Neuron (in vitro differentiated cells): ENCODE measurements at regions not wholly inside any gene's neighbourhood (a gene's known extent, or its start where the extent isn't known, plus 50 kb on each side); places are given as distances from the start of the nearest gene placed in this dataset.

Source experiments
- H2AFZ ChIP-seq: one replicate; pipeline ENCODE4 v1.6.1; 2013; ENCODE audit warnings: low read depth, mild to moderate bottlenecking, inconsistent platforms, low read length, moderate library complexity
- H3K27me3 ChIP-seq: one replicate; pipeline ENCODE4 v1.6.1; 2013; ENCODE audit warnings: low read length; ENCODE audit not compliant: insufficient read depth
- H3K36me3 ChIP-seq: one replicate; pipeline ENCODE4 v1.6.1; 2013; ENCODE audit warnings: low read length; ENCODE audit not compliant: insufficient read depth
- H3K4me1 ChIP-seq: one replicate; pipeline ENCODE4 v1.6.1; 2013; ENCODE audit warnings: low read length; ENCODE audit not compliant: insufficient read depth
- H3K4me3 ChIP-seq: 2 replicates; pipeline ENCODE4 v1.5.1; 2013; ENCODE audit warnings: mild to moderate bottlenecking, low read length, moderate library complexity
- H3K9me3 ChIP-seq: one replicate; pipeline ENCODE4 v1.6.1; 2013; ENCODE audit warnings: low read length

DNA sequence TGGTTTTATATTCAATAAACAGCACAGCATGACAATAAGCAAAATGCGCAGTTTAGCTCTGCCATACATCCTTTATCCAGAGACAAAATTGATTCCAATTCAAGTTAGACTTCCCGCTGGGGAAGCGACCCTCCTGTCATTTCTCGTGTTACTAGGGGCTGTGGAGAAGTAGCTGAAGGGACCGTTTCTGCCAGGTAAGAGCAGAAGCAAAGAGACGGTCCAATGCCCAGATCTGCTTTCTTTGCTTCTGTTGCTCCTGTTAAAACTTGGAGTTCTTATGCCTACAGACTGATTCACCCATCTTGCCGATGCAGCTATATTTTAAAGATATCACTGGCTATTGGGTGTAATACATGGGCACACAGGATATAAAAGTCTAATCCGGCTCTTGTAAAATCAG lies 156.8 kb upstream of the AVPR1A start:
- H3K9me3 ChIP-seq = no peaks in the 10 kb centered on the region
- H3K27me3 ChIP-seq = no peaks in the 10 kb centered on the region
- no peaks in the 10 kb centered on the region for H3K36me3 ChIP-seq
- no peak overlapping the region for H2AFZ ChIP-seq
- peaks cover 3% of the 10 kb centered on the region for H3K4me1 ChIP-seq
- H3K4me3 ChIP-seq = no peak overlapping the region

DNA sequence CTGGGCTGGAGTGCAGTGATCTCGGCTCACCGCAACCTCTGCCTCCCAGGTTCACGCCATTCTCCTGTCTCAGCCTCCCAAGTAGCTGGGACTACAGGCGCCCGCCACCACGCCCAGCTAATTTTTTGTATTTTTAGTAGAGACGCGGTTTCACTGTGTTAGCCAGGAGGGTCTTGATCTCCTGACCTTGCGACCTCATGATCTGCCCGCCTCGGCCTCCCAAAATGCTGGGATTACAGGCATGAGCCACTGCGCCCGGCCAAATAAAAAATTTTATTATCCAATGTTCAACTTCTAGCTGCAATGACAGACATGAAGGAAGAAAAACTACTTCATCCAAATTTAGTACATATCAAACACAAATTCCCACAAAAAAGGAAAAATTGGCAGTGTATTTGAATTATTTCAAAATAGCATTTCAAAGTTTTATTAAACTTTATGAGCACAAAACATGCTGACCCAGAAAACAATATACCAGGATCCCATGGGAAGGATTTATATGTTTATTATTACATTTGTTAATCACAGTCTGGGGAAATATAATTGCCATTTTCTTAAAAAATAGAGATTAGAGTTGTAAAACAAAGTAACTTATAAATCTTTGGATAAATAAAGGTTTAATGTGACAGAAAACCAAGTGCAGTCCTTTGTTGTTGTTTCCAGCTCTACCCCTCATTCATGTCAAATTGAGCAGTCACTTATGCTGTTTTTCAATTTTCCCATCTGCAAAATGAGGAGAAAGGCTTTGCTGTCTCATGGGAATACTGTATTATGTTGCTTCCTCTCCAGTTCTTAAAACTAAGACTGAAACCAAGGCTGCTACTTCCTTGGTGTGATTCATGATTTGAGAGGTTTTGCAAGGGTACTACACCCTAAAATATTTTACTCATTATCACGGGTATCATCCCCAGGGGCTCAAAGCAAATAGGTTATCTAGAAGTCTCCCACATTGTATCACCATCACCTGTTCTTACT lies 155.2 kb upstream of the AVPR1A start:
- Histone ChIP-seq H3K4me1 (peaks cover 3% of the 10 kb centered on the region), H2AFZ (no peak overlapping the region), H3K36me3 (no peaks in the 10 kb centered on the region), H3K4me3 (no peak overlapping the region), H3K9me3 (no peaks in the 10 kb centered on the region), H3K27me3 (no peaks in the 10 kb centered on the region)

DNA sequence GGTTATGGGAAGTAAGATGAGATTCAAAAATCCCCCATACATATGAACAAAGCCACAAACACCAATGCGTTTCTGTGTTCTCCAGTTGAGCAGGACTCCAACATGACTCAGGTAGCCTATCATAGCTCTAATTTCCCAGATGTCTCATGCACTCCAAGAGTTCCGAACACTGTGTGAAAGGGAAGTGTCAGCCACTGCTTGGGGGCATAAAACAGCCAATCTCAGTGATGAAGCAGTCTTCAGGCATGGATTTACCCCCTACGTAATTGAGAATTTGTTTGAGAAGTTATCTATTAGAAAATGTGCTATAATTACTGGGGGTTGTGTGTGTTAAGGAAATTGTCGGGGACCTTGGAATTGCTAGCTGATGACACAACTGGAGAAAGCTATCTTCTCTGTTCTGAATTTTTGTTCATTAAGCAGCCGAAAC lies 153.9 kb upstream of the AVPR1A start:
- H3K27me3 ChIP-seq = no peaks in the 10 kb centered on the region
- no peak overlapping the region for H2AFZ ChIP-seq
- H3K36me3 ChIP-seq = no peaks in the 10 kb centered on the region
- H3K9me3 ChIP-seq = no peaks in the 10 kb centered on the region
- H3K4me3 ChIP-seq = no peak overlapping the region
- H3K4me1 ChIP-seq = peaks cover 3% of the 10 kb centered on the region

DNA sequence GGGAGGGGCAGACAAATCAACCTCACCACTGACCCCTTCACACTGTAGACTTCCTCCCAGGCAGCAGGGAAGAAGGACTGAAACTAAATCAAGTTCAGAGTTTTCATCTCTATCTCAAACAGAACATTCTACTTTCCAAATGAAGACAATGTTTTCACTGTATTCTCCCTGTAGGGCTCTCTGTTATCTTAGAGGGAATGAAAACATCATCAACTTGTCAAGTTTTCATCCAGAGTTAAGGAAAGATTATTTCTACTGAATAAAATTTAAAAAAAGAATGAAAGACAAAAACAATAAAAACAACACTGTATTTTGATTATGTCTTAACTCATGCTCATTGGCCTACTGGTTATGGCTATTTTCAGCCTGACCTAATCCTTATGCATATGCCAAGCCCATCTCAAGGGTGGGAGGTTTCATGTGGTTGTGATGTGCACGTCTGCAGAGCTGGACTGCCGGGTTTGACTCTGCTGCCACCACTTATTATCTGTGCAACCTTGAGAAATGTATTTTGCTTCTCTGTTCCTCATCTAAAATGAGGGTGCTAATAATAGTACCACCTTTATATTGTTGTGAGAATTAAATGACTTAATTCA lies 152.0 kb upstream of the AVPR1A start:
- peaks cover 3% of the 10 kb centered on the region for H3K4me1 ChIP-seq
- H3K4me3 ChIP-seq = no peak overlapping the region
- H3K27me3 ChIP-seq = no peaks in the 10 kb centered on the region
- H3K36me3 ChIP-seq = no peaks in the 10 kb centered on the region
- H3K9me3 ChIP-seq = no peaks in the 10 kb centered on the region
- H2AFZ ChIP-seq = no peak overlapping the region

DNA sequence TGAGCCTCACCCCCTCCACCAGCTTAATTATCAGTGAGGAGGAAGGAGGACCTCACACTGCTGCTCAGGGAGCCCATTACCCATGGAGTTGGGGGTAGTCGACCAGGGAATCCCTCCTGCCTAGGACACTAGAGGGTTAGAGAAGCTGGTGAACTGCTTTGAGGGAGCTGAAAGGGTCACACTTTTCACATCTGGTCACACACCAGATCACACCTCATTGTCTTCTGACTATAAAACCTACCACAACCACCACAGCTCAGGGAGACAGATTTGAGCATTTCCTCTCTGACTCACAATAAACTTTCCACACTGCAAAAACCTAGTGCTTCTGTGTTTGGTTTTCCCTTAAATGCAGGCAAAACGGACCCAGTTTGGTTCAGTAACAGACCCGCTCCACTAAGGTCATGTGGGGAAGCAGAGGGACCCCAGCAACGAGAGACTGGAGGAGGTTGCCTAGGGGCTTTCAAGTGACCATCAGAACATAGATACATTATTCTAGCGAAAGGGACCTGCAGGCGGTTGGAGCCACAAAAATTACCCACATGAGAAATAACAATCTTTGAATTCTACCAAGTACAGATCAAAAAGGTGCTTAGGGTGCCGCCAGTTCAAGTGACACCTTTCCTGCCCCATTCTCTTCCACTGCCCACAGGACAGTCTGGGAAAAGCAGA lies 151.4 kb upstream of the AVPR1A start:
- no peaks in the 10 kb centered on the region for H3K36me3 ChIP-seq
- no peaks in the 10 kb centered on the region for H3K9me3 ChIP-seq
- H2AFZ ChIP-seq = no peak overlapping the region
- no peaks in the 10 kb centered on the region for H3K4me1 ChIP-seq
- no peak overlapping the region for H3K4me3 ChIP-seq
- H3K27me3 ChIP-seq = no peaks in the 10 kb centered on the region

DNA sequence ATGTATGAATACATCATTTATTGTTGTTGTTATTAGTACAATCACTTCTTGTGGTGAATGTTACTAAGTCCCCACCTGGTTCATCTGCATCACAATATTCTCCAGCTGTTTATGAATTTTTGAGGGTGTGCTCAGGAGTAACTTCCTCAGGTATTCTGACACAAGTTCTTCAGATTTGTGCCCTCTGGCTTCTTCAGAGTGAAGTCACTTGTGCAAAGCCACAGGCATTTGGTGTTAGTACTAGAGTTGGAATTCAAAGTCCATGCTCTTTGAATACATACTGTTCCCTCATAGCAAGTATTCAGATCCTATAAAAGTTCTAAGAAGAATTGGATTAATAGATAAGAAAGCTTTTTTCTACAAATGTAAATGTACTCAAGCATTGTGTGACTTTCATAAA lies 150.3 kb upstream of the AVPR1A start:
- no peak overlapping the region for H3K4me3 ChIP-seq
- no peaks in the 10 kb centered on the region for H3K4me1 ChIP-seq

DNA sequence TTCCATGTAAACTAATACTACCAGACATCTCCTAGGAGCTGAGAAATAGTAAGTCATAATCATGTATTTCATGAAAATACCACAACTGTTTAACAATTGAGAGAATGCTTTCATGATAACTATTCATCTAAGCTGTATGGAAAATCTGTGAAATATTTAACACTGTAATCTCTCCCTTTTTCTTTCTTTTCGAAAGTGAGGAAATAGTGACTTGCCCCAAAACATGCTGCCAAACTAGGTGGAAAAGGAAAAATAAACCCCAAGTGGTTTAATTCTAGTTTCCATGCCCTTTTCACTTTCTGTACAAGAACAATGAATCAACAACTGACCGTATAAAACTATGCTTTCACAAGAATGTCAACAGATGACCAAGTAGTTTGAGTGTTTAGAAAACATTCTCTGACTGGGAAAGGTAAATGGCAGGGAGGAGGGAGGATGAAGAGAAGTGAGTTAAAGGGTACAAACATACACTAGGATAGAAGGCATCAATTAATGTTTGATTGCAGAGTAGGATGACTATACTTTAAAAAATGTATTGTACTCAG lies 147.5 kb upstream of the AVPR1A start:
- H3K27me3 ChIP-seq = no peaks in the 10 kb centered on the region
- peaks cover 3% of the 10 kb centered on the region for H3K4me1 ChIP-seq
- no peaks in the 10 kb centered on the region for H3K36me3 ChIP-seq
- H3K9me3 ChIP-seq = no peaks in the 10 kb centered on the region
- H2AFZ ChIP-seq = no peak overlapping the region
- no peak overlapping the region for H3K4me3 ChIP-seq

More for the DNA sequence above, 150.3 kb upstream of the AVPR1A start:
- Histone ChIP-seq H3K9me3 (no peaks in the 10 kb centered on the region), H3K36me3 (no peaks in the 10 kb centered on the region), H2AFZ (no peak overlapping the region), H3K27me3 (no peaks in the 10 kb centered on the region)

DNA sequence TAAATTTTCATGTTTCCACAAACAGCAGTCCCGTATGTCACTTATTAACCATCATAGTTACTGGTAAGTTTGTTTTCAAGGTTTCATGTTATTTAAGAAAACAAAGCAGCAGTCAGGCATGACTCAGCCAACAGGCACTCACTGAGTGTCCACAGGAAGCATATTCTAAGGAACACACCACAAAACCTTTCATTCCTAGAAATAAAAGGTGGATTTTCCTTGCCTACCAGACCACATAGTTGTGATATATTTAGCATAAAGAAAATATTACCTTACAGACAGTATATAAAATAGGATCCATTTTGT lies 143.3 kb upstream of the AVPR1A start:
- H3K4me3 ChIP-seq = no peak overlapping the region
- H3K36me3 ChIP-seq = no peaks in the 10 kb centered on the region
- H3K27me3 ChIP-seq = no peaks in the 10 kb centered on the region
- H3K4me1 ChIP-seq = peaks cover 12% of the 10 kb centered on the region
- H2AFZ ChIP-seq = no peak overlapping the region
- H3K9me3 ChIP-seq = no peaks in the 10 kb centered on the region

DNA sequence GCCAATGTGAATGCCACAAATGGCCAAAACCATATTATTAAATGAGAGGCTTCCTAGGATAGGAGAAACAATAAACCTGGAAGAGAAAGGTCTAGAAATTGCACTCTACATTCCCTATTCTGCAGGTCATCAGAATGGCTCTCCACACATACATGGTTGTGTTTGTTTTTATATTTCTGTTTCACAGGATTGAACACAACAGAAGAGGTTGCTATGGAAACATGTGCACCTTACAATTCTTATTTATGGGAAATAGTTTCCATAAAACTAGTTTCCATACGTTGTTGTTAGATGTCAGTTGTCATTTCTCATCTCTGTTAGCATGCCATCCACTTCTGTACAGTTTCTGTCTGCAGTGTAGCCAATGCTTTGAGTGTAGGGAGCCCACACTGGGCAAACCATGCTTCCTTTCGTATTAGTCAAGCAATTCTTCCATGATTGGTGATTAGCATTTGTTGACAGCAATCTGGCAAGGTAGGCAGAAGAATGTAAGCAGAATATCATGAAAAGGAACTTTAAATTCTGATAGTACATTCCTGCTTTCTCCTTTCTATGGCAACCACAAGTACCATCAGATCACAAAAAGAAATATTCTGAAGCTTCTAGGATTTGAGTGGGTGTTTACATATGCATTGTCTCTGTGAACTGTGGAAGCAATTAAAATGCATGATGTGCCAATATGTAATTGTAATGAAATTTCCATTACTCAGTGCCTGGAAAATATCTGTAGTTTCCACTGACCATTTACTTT lies 141.6 kb upstream of the AVPR1A start:
- Histone ChIP-seq H3K9me3 (no peaks in the 10 kb centered on the region), H3K36me3 (no peaks in the 10 kb centered on the region), H3K27me3 (no peaks in the 10 kb centered on the region), H3K4me3 (no peak overlapping the region), H3K4me1 (peaks cover 12% of the 10 kb centered on the region), H2AFZ (no peak overlapping the region)

DNA sequence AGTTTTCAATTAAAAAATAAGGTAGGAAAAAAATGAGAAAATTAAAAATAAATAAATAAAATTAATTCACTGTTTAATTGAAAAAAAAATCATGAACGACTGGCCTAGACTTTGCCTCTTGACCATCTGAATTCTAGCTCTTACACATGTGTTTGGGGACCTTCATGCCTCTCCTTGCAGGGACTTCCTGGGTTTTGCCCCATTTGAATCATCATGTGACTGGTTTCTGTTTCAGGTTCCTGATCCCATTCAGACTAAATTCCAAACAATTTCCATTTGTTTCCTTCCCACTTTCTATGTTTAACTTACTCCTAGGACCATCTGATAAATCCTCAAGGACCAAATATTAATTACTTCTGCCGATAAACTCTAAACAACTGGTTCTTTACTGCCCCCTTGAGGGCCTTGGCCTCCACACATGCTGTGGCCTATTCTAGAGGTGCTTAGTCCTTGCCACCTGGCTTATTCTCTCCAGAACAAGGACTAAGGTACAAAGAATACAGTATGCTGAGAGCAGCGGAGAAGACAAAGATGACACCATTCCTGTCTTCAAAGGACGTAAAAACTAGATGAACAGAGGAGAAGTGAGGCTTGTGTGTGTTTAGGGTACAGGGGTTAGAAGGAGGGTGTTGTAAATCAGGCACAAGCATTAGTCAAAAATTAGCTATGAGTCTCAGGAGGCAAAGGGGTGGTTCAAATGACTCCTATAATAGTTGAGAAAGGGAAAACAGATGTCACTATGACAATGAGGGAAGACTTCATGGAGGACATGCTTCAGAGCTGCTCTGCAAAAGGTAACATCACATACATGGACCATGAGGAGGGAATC lies 125.8 kb upstream of the AVPR1A start:
- Histone ChIP-seq H2AFZ (no peak overlapping the region), H3K36me3 (no peaks in the 10 kb centered on the region), H3K4me1 (no peaks in the 10 kb centered on the region), H3K4me3 (no peak overlapping the region), H3K27me3 (no peaks in the 10 kb centered on the region), H3K9me3 (no peaks in the 10 kb centered on the region)

DNA sequence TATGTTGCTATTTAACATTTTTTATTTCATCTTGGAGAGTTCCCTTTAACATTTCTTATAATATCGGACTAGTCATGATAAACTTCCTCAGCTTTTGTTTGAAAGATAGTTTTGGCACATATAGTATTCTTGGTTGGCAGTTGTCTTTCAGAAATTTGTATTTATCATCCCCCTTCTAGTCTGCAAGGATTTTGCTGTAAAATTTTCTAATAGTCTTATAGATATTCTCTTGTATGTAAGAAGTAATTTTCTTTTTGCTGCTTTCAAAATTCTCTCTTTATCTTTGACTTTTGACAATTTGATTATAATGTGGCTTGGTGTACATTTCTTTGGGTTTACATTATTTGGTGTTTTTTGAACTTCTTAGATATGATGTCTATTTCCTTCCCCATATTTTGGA lies 116.0 kb upstream of the AVPR1A start:
- Histone ChIP-seq H3K27me3 (no peaks in the 10 kb centered on the region), H3K4me1 (no peaks in the 10 kb centered on the region), H3K36me3 (no peaks in the 10 kb centered on the region), H3K9me3 (no peaks in the 10 kb centered on the region), H3K4me3 (no peak overlapping the region), H2AFZ (no peak overlapping the region)

DNA sequence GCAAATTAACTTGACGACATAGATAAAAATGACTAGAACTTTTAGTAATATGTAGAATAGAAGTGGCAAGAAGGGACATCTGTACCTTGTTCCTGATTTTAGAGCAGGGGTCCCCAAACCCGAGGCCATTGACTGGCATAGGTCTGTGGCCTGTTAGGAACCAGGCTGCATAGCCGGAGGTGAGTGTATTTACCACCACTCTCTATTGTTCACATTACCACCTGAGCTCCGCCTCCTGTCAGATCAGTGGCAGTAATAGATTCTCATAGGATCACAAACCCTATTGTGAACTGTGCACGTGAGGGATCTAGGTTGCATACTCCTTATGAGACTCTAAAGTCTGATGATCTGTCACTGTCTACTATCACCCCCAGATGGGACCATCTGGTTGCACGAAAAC lies 113.6 kb upstream of the AVPR1A start:
- Histone ChIP-seq H3K9me3 (no peaks in the 10 kb centered on the region), H3K27me3 (no peaks in the 10 kb centered on the region), H3K4me1 (no peaks in the 10 kb centered on the region), H2AFZ (no peak overlapping the region), H3K36me3 (no peaks in the 10 kb centered on the region), H3K4me3 (no peak overlapping the region)
